ENCODE measurements at regions not wholly inside any gene's neighbourhood (a gene's known extent, or its start where the extent isn't known, plus 50 kb on each side); places are given as distances from the start of the nearest gene placed in this dataset.
A peak's percentile ranks its signal among the peaks of the same experiment; 100 is the strongest.

- DNase-seq (ENCODE audit: low spot score), result no peak
- no peak for FAIRE-seq
Measured at GRCh38 chr11:130710021-130710420, 206.3 kb downstream of the SNX19 start.

- no peak for FAIRE-seq
Measured at GRCh38 chr11:130710497-130711012, 205.7 kb downstream of the SNX19 start.

GRCh38 chr11:130711193-130711592 lies 205.1 kb downstream of the SNX19 start:
- DNase-seq (ENCODE audit: low spot score), result no peak
- FAIRE-seq, result no peak

More at GRCh38 chr11:130710497-130711012, 205.7 kb downstream of the SNX19 start:
- no peak for DNase-seq (ENCODE audit: low spot score)

GRCh38 chr11:130712480-130712879 lies 203.8 kb downstream of the SNX19 start:
- DNase-seq (ENCODE audit: low spot score) (no peak), FAIRE-seq (no peak)

GRCh38 chr11:130715085-130715876 lies 201.0 kb downstream of the SNX19 start:
- FAIRE-seq (no peak), DNase-seq (ENCODE audit: low spot score) (no peak)

- no peak for FAIRE-seq
- no peak for DNase-seq (ENCODE audit: low spot score)
Measured at GRCh38 chr11:130715877-130716220, 200.4 kb downstream of the SNX19 start.

- no peak for DNase-seq (ENCODE audit: low spot score)
- no peak for FAIRE-seq
Measured at GRCh38 chr11:130718120-130718519, 198.2 kb downstream of the SNX19 start.

- FAIRE-seq (peak; percentile 92), DNase-seq (ENCODE audit: low spot score) (peak; percentile 36)
Measured at GRCh38 chr11:130719220-130719915, 196.9 kb downstream of the SNX19 start.

- DNase-seq (ENCODE audit: low spot score) (peak; percentile 21), FAIRE-seq (no peak)
Measured at GRCh38 chr11:130720232-130721022, 195.9 kb downstream of the SNX19 start.

- FAIRE-seq, result no peak
Measured at GRCh38 chr11:130721023-130721681, 195.1 kb downstream of the SNX19 start.

GRCh38 chr11:130721736-130722135 lies 194.5 kb downstream of the SNX19 start:
- no peak for DNase-seq (ENCODE audit: low spot score)

More at GRCh38 chr11:130721023-130721681, 195.1 kb downstream of the SNX19 start:
- no peak for DNase-seq (ENCODE audit: low spot score)

GRCh38 chr11:130722401-130722800 lies 193.9 kb downstream of the SNX19 start:
- DNase-seq (ENCODE audit: low spot score) (no peak), FAIRE-seq (no peak)

More at GRCh38 chr11:130721736-130722135, 194.5 kb downstream of the SNX19 start:
- no peak for FAIRE-seq

GRCh38 chr11:130725421-130726233 lies 190.7 kb downstream of the SNX19 start:
- DNase-seq (ENCODE audit: low spot score) (no peak), FAIRE-seq (no peak)

GRCh38 chr11:130726234-130727037 lies 189.8 kb downstream of the SNX19 start:
- no peak for FAIRE-seq
- DNase-seq (ENCODE audit: low spot score), result no peak

- FAIRE-seq, result no peak
- DNase-seq (ENCODE audit: low spot score), result no peak
Measured at GRCh38 chr11:130727157-130728119, 188.8 kb downstream of the SNX19 start.

GRCh38 chr11:130728185-130729180 lies 187.8 kb downstream of the SNX19 start:
- FAIRE-seq (no peak), DNase-seq (ENCODE audit: low spot score) (no peak)

- DNase-seq (ENCODE audit: low spot score) (no peak), FAIRE-seq (no peak)
Measured at GRCh38 chr11:130729193-130729592, 187.1 kb downstream of the SNX19 start.

Data from urothelium cell line (cell line).